ENCODE measurements at regions not wholly inside any gene's neighbourhood (a gene's known extent, or its start where the extent isn't known, plus 50 kb on each side); places are given as distances from the start of the nearest gene placed in this dataset.

DNA sequence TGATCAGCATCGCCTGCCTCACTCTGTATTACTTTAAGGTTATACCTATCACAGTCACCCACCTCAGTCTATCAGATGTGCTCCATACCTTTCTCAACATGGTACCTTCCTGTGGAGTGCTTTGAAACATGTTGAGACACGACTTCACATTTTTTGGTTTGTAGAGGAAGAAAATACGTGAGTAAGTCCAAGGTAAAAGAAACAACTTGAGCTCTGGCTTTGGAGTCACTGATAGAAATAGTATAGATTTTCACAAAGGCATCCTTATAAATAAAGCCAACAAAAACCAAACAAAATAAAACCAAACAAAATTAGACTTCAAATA is 77.5 kb upstream of the HMHB1 start:
- no peak for DNase-seq (ENCODE audit: low spot score)
- intact Hi-C loops (cut with micrococcal nuclease; ENCODE audit: unreplicated experiment), result no loop called here
- Histone ChIP-seq H3K4me1 (ENCODE audit: insufficient read depth, low read length, poor library complexity, severe bottlenecking) (no peaks in the 10 kb centered on the region), H3K36me3 (ENCODE audit: insufficient read depth, low read length, poor library complexity, severe bottlenecking) (no peaks in the 10 kb centered on the region), H3K27ac (ENCODE audit: low read depth, low read length, poor library complexity, severe bottlenecking) (no peak overlapping the region), H3K4me3 (ENCODE audit: low read depth, low read length, poor library complexity, severe bottlenecking) (no peak overlapping the region), H3K27me3 (replicated peaks; ENCODE audit: insufficient read depth, low read depth, low read length, poor library complexity) (no peaks in the 10 kb centered on the region), H3K9me3 (ENCODE audit: low read depth, low read length, poor library complexity, severe bottlenecking) (no peaks in the 10 kb centered on the region)
- CTCF ChIA-PET, result no interaction called here
- POLR2A ChIA-PET (ENCODE audit: low non-redundant PET), result no interaction called here
- BruUV-seq (replicated peaks), result no TSS peak
- no peak for TF ChIP-seq EZH2 (IDR thresholded peaks at IDR 0.05; ENCODE audit: borderline replicate concordance, low read depth, low read length, poor library complexity, severe bottlenecking)
- TF ChIP-seq, protein P1, sequence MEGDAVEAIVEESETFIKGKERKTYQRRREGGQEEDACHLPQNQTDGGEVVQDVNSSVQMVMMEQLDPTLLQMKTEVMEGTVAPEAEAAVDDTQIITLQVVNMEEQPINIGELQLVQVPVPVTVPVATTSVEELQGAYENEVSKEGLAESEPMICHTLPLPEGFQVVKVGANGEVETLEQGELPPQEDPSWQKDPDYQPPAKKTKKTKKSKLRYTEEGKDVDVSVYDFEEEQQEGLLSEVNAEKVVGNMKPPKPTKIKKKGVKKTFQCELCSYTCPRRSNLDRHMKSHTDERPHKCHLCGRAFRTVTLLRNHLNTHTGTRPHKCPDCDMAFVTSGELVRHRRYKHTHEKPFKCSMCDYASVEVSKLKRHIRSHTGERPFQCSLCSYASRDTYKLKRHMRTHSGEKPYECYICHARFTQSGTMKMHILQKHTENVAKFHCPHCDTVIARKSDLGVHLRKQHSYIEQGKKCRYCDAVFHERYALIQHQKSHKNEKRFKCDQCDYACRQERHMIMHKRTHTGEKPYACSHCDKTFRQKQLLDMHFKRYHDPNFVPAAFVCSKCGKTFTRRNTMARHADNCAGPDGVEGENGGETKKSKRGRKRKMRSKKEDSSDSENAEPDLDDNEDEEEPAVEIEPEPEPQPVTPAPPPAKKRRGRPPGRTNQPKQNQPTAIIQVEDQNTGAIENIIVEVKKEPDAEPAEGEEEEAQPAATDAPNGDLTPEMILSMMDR (conservative IDR thresholded peaks at IDR 0.05; ENCODE audit: low read depth, low read length), result no peak

- Histone ChIP-seq H3K4me1 (ENCODE audit: insufficient read depth, low read length, poor library complexity, severe bottlenecking) (no peaks in the 10 kb centered on the region), H3K9me3 (ENCODE audit: low read depth, low read length, poor library complexity, severe bottlenecking) (no peaks in the 10 kb centered on the region), H3K4me3 (ENCODE audit: low read depth, low read length, poor library complexity, severe bottlenecking) (no peak overlapping the region), H3K27ac (ENCODE audit: low read depth, low read length, poor library complexity, severe bottlenecking) (no peak overlapping the region), H3K36me3 (ENCODE audit: insufficient read depth, low read length, poor library complexity, severe bottlenecking) (no peaks in the 10 kb centered on the region), H3K27me3 (replicated peaks; ENCODE audit: insufficient read depth, low read depth, low read length, poor library complexity) (no peaks in the 10 kb centered on the region)
- CTCF ChIA-PET, result no interaction called here
- no TSS peak for BruUV-seq (replicated peaks)
- no peak for DNase-seq (ENCODE audit: low spot score)
- intact Hi-C loops (cut with micrococcal nuclease; ENCODE audit: unreplicated experiment), result no loop called here
- POLR2A ChIA-PET (ENCODE audit: low non-redundant PET), result no interaction called here
- no peak for TF ChIP-seq EZH2 (IDR thresholded peaks at IDR 0.05; ENCODE audit: borderline replicate concordance, low read depth, low read length, poor library complexity, severe bottlenecking)
- TF ChIP-seq, protein P1 (conservative IDR thresholded peaks at IDR 0.05; ENCODE audit: low read depth, low read length), result no peak
These were observed 78.1 kb upstream of the HMHB1 start for GRCh38 chr5:143733665-143734455.

DNA sequence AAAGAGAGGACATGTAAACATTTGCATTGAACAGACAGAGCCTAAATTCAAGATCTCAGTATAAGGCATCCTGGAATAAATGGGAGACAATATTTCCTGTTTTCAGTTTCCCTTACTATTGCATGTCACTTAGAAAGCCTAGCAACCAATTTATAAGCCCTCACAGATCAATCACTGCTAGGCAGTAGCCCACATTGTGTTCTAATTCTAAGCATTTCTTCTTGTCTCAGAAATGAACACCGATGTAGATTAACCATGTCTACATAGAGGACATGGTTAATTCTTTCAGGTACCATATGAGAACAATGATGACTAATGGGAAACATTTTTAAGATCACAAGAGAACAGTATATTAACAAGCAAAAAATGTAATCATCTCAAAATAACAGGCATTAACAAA is 79.6 kb upstream of the HMHB1 start:
- no TSS peak for BruUV-seq (replicated peaks)
- Histone ChIP-seq H3K27ac (ENCODE audit: low read depth, low read length, poor library complexity, severe bottlenecking) (no peak overlapping the region), H3K27me3 (replicated peaks; ENCODE audit: insufficient read depth, low read depth, low read length, poor library complexity) (peaks cover 6% of the 10 kb centered on the region), H3K4me3 (ENCODE audit: low read depth, low read length, poor library complexity, severe bottlenecking) (no peak overlapping the region), H3K4me1 (ENCODE audit: insufficient read depth, low read length, poor library complexity, severe bottlenecking) (no peaks in the 10 kb centered on the region), H3K9me3 (ENCODE audit: low read depth, low read length, poor library complexity, severe bottlenecking) (no peaks in the 10 kb centered on the region), H3K36me3 (ENCODE audit: insufficient read depth, low read length, poor library complexity, severe bottlenecking) (no peaks in the 10 kb centered on the region)
- intact Hi-C loops (cut with micrococcal nuclease; ENCODE audit: unreplicated experiment), result no loop called here
- ChIA-PET CTCF (no interaction called here), POLR2A (ENCODE audit: low non-redundant PET) (no interaction called here)
- TF ChIP-seq EZH2 (IDR thresholded peaks at IDR 0.05; ENCODE audit: borderline replicate concordance, low read depth, low read length, poor library complexity, severe bottlenecking), result no peak
- TF ChIP-seq, protein P1 (conservative IDR thresholded peaks at IDR 0.05; ENCODE audit: low read depth, low read length), result no peak
- DNase-seq (ENCODE audit: low spot score), result no peak
